Fibroblast of lung (primary cell): ENCODE measurements at regions not wholly inside any gene's neighbourhood (a gene's known extent, or its start where the extent isn't known, plus 50 kb on each side); places are given as distances from the start of the nearest gene placed in this dataset.

ENCODE experiments used
- EZH2 ChIP-seq: IDR thresholded peaks from 2 replicates; pipeline ENCODE4 v1.5.1; 2012; ENCODE audit warnings: low read length, control low read depth, mild to moderate bottlenecking; ENCODE audit errors: missing control alignments
- TF ChIP-seq, protein P1 (sequence below), 2 donors: IDR thresholded peaks in 1 of 2; conservative IDR thresholded peaks in 1 of 2; 1 replicate in 1 of 2; 2 replicates in 1 of 2; pipeline ENCODE4 v1.5.1; 2011 to 2012; ENCODE audit warnings: low read length in 2 of 2, control low read depth in 1 of 2, inconsistent platforms in 1 of 2, low read depth in 1 of 2, mild to moderate bottlenecking in 1 of 2

DNA sequence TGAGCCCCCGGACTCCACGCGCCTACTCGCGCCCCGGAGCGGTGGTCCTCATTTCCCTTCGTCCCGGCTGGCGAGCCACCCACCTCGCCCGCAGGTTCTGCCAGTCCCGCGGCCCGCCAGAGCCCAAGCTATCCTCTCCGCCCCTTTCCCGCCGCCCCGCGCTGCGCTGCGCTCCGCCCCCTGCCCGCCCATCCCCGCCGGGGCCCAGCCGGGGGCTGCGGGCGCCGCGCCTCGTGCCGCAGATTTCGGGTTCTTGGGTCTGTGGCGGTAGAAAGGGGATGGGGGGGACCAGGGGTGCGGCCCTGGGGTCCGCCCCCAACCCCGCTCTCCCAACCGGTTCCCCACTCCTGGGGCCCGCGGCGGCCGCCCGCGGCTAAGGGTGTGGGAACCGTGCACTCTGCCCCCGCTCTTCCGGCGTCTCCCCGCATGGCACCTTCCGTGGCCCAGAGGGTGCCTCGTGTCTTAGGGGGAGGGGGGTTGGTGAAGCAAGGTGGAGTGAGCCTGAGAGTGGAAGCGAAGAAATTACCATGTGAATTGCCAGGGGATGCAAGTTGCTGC, 650.8 kb upstream of the DIPK2B start:
- TF ChIP-seq, protein P1, sequence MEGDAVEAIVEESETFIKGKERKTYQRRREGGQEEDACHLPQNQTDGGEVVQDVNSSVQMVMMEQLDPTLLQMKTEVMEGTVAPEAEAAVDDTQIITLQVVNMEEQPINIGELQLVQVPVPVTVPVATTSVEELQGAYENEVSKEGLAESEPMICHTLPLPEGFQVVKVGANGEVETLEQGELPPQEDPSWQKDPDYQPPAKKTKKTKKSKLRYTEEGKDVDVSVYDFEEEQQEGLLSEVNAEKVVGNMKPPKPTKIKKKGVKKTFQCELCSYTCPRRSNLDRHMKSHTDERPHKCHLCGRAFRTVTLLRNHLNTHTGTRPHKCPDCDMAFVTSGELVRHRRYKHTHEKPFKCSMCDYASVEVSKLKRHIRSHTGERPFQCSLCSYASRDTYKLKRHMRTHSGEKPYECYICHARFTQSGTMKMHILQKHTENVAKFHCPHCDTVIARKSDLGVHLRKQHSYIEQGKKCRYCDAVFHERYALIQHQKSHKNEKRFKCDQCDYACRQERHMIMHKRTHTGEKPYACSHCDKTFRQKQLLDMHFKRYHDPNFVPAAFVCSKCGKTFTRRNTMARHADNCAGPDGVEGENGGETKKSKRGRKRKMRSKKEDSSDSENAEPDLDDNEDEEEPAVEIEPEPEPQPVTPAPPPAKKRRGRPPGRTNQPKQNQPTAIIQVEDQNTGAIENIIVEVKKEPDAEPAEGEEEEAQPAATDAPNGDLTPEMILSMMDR (conservative IDR thresholded peaks at IDR 0.05 in 1 of 2, IDR thresholded peaks at IDR 0.05 in 1 of 2; ENCODE audit: low read depth in 1 of 2, low read length in 2 of 2) = no peak
- no peak for TF ChIP-seq EZH2
